CD14-positive monocyte (primary cell): ENCODE measurements at regions not wholly inside any gene's neighbourhood (a gene's known extent, or its start where the extent isn't known, plus 50 kb on each side); places are given as distances from the start of the nearest gene placed in this dataset.

ENCODE experiments used
- DNase-seq, 3 donors: peaks; one replicate each; pipeline ENCODE4 v3.0.0-alpha.2; 2011 to 2022
- H2AFZ ChIP-seq: 2 replicates; pipeline ENCODE4 v1.6.0; 2012; ENCODE audit warnings: mild to moderate bottlenecking, low read depth, low read length, inconsistent platforms; ENCODE audit not compliant: insufficient read depth, poor library complexity, severe bottlenecking
- H3K27ac ChIP-seq, 2 donors: 1 replicate in 1 of 2; 2 replicates in 1 of 2; pipeline ENCODE4 v1.5.1; 2012 to 2013; ENCODE audit warnings: low read length in 2 of 2, control low read depth in 1 of 2, inconsistent platforms in 1 of 2, low read depth in 1 of 2, mild to moderate bottlenecking in 1 of 2
- H3K27me3 ChIP-seq, 2 donors: one replicate each; pipeline versions ENCODE4 v1.6.0 to v1.6.1; 2011 to 2013; ENCODE audit warnings: low read length in 2 of 2; ENCODE audit not compliant: control insufficient read depth in 2 of 2, insufficient read depth in 2 of 2
- H3K36me3 ChIP-seq, 2 donors: replicated peaks in 1 of 2; 1 replicate in 1 of 2; 2 replicates in 1 of 2; pipeline versions ENCODE4 v1.5.1 to v1.6.1; 2012 to 2013; ENCODE audit warnings: low read length in 2 of 2, control low read depth in 1 of 2, inconsistent platforms in 1 of 2, mild to moderate bottlenecking in 1 of 2; ENCODE audit not compliant: insufficient read depth in 2 of 2, control insufficient read depth in 1 of 2
- H3K4me1 ChIP-seq, 2 donors: 1 replicate in 1 of 2; 2 replicates in 1 of 2; pipeline versions ENCODE4 v1.5.1 to v1.6.1; 2012 to 2013; ENCODE audit warnings: low read length in 2 of 2, control low read depth in 1 of 2, inconsistent platforms in 1 of 2, mild to moderate bottlenecking in 1 of 2, moderate library complexity in 1 of 2; ENCODE audit not compliant: insufficient read depth in 2 of 2, control insufficient read depth in 1 of 2
- H3K4me2 ChIP-seq: replicated peaks from 2 replicates; pipeline ENCODE3; 2012; ENCODE audit warnings: low read length, moderate library complexity, mild to moderate bottlenecking; ENCODE audit not compliant: poor library complexity, severe bottlenecking; ENCODE audit errors: extremely low read depth
- H3K4me3 ChIP-seq, 3 experiments: fragments of 200-600 bp in 1 of 3; sonication (generic) in 1 of 3; replicated peaks in 1 of 3; 1 replicate in 2 of 3; 2 replicates in 1 of 3; pipeline ENCODE4 v1.5.1; 2011 to 2013; ENCODE audit warnings: low read length in 3 of 3, mild to moderate bottlenecking in 3 of 3, control low read depth in 2 of 3, low read depth in 2 of 3, inconsistent platforms in 1 of 3, moderate library complexity in 1 of 3
- H3K79me2 ChIP-seq: 2 replicates; pipeline ENCODE4 v1.6.0; 2012; ENCODE audit warnings: mild to moderate bottlenecking, control low read depth, inconsistent platforms, low read length, moderate library complexity; ENCODE audit not compliant: insufficient read depth
- H3K9ac ChIP-seq: 2 replicates; pipeline ENCODE4 v1.6.0; 2017; ENCODE audit warnings: low read length, mild to moderate bottlenecking; ENCODE audit not compliant: insufficient read depth, poor library complexity, severe bottlenecking
- H3K9me3 ChIP-seq, 2 donors: replicated peaks in 1 of 2; 1 replicate in 1 of 2; 2 replicates in 1 of 2; pipeline versions ENCODE4 v1.5.1 to v1.6.1; 2012 to 2013; ENCODE audit warnings: low read length in 2 of 2, control low read depth in 1 of 2; ENCODE audit not compliant: control insufficient read depth in 1 of 2, insufficient read depth in 1 of 2
- H4K20me1 ChIP-seq: 2 replicates; pipeline ENCODE4 v1.6.0; 2012; ENCODE audit warnings: mild to moderate bottlenecking, low read length, control low read depth, moderate library complexity; ENCODE audit not compliant: insufficient read depth
- H3K27ac Mint-ChIP-seq, 7 donors: one replicate each; pipeline ENCODE4 v1.8.0; 2020; ENCODE audit warnings: mild to moderate bottlenecking in 7 of 7, mixed read lengths in 7 of 7, moderate library complexity in 6 of 7, inconsistent platforms in 2 of 7
- H3K27me3 Mint-ChIP-seq, 3 donors: one replicate each; pipeline ENCODE4 v1.8.0; 2021 to 2022; ENCODE audit warnings: low read depth in 3 of 3, mild to moderate bottlenecking in 3 of 3, mixed read lengths in 3 of 3, moderate library complexity in 3 of 3, inconsistent platforms in 1 of 3
- H3K36me3 Mint-ChIP-seq, 2 donors: one replicate each; pipeline ENCODE4 v1.8.0; 2020; ENCODE audit warnings: mixed read lengths in 2 of 2, inconsistent platforms in 1 of 2, mild to moderate bottlenecking in 1 of 2
- H3K4me1 Mint-ChIP-seq: one replicate; pipeline ENCODE4 v1.8.0; 2020; ENCODE audit warnings: mild to moderate bottlenecking, mixed read lengths
- H3K4me3 Mint-ChIP-seq, 2 donors: one replicate each; pipeline ENCODE4 v1.8.0; 2020; ENCODE audit warnings: mild to moderate bottlenecking in 2 of 2, mixed read lengths in 2 of 2, moderate library complexity in 1 of 2
- H3K9me3 Mint-ChIP-seq, 7 donors: one replicate each; pipeline ENCODE4 v1.8.0; 2020 to 2022; ENCODE audit warnings: mixed read lengths in 7 of 7, mild to moderate bottlenecking in 6 of 7, moderate library complexity in 6 of 7, inconsistent platforms in 2 of 7
- WGBS: methylation state at CpG from one replicate; pipeline ENCODE4 v1.1.5; 2013; ENCODE audit warnings: missing lambda C conversion rate; ENCODE audit not compliant: insufficient coverage; 5-methylcytosine and 5-hydroxymethylcytosine counted together
- intact Hi-C, 2 donors: fragments of 100-400 bp; cut with micrococcal nuclease; formaldehyde crosslinking; loops; one replicate each; pipeline versions ENCODE4 v1.15.0 to v1.15.1; 2023
- TF ChIP-seq, protein P1 (sequence below): fragments of 200-600 bp; IDR thresholded peaks from one replicate; pipeline ENCODE4 v1.8.0; 2022; ENCODE audit warnings: antibody characterized with exemption, mild to moderate bottlenecking

DNA sequence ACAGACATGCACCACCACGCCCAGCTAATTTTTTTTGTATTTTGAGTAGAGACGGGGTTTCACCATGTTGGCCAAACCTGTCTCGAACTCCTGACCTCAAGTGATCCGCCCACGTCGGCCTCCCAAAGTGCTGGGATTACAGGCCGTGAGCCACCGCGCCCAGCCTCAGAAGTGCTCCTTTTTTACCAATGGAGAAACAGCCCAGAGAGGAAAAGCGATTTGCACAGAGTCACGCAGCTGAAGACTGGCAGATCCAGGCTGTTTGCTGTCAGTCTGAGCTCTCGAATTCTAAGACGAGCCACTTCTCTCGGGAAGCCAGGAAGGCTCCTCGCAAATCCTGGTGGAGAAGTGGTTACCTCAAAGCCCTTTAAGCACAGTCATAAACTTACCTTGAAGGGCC is 57.4 kb upstream of the SDK1 start:
- no peak overlapping the region for H3K4me3 Mint-ChIP-seq
- intact Hi-C loops: no loop called here
- Histone ChIP-seq H4K20me1 (no peaks in the 10 kb centered on the region), H3K36me3 (no peaks in the 10 kb centered on the region), H3K4me1 (no peaks in the 10 kb centered on the region), H2AFZ (no peak overlapping the region), H3K27me3 (no peaks in the 10 kb centered on the region), H3K79me2 (no peaks in the 10 kb centered on the region), H3K9ac (no peak overlapping the region), H3K4me2 (no peak overlapping the region), H3K9me3 (peaks cover 0 to 5% of the 10 kb centered on the region in 2 donors), H3K27ac (no peak overlapping the region), H3K4me3 (no peak overlapping the region)
- peaks cover 0 to 7% (median 4%) of the 10 kb centered on the region in 7 donors for H3K9me3 Mint-ChIP-seq
- 98% methylated on average over 7 of the region's 15 CpGs for WGBS
- no peak for DNase-seq
- H3K27me3 Mint-ChIP-seq: peaks cover 0 to 6% (median 4%) of the 10 kb centered on the region in 3 donors
- H3K36me3 Mint-ChIP-seq: no peaks in the 10 kb centered on the region
- H3K4me1 Mint-ChIP-seq: no peaks in the 10 kb centered on the region
- TF ChIP-seq, protein P1, sequence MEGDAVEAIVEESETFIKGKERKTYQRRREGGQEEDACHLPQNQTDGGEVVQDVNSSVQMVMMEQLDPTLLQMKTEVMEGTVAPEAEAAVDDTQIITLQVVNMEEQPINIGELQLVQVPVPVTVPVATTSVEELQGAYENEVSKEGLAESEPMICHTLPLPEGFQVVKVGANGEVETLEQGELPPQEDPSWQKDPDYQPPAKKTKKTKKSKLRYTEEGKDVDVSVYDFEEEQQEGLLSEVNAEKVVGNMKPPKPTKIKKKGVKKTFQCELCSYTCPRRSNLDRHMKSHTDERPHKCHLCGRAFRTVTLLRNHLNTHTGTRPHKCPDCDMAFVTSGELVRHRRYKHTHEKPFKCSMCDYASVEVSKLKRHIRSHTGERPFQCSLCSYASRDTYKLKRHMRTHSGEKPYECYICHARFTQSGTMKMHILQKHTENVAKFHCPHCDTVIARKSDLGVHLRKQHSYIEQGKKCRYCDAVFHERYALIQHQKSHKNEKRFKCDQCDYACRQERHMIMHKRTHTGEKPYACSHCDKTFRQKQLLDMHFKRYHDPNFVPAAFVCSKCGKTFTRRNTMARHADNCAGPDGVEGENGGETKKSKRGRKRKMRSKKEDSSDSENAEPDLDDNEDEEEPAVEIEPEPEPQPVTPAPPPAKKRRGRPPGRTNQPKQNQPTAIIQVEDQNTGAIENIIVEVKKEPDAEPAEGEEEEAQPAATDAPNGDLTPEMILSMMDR: no peak
- H3K27ac Mint-ChIP-seq: no peak overlapping the region

DNA sequence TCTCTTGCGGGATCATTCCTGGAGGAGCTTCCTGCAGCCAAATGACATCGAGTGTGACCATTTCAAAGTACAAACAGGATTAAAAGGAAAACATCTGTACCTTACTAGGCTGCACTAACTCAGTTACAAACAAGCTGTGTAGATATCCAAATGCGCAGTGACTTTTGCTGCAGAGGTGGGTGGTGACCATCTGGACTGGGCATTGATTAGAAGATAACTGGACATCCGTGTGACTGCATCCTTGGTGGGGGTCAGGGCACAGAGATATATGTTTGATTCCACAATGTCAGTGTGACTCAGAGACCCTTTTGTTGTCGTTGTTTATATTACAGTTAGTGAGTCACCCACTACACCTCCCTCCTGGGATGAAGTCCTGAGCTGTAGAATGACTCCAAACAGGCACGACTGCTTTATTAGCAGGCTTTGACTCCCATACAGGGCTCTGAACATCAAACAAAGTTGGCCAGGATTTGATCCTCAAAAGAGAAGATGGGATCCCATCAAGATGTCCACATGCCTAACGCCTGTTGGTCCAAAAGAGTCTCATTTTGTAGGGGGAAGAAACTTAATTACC is 56.7 kb upstream of the SDK1 start:
- no peak overlapping the region for H3K27ac Mint-ChIP-seq
- H3K79me2 ChIP-seq: no peaks in the 10 kb centered on the region
- H4K20me1 ChIP-seq: no peaks in the 10 kb centered on the region
- peaks cover 0 to 5% of the 10 kb centered on the region in 2 donors for H3K9me3 ChIP-seq
- no peak overlapping the region for H3K9ac ChIP-seq
- no peak overlapping the region for H3K4me2 ChIP-seq
- intact Hi-C loops: no loop called here
- 87% methylated on average over 3 of the region's 7 CpGs for WGBS
- H3K9me3 Mint-ChIP-seq: peaks cover 0 to 7% (median 4%) of the 10 kb centered on the region in 7 donors
- no peak overlapping the region for H3K4me3 ChIP-seq
- no peak overlapping the region for H3K27ac ChIP-seq
- no peaks in the 10 kb centered on the region for H3K4me1 Mint-ChIP-seq
- H3K27me3 Mint-ChIP-seq: peaks cover 0 to 6% (median 4%) of the 10 kb centered on the region in 3 donors
- DNase-seq: no peak
- H3K4me1 ChIP-seq: no peaks in the 10 kb centered on the region
- H2AFZ ChIP-seq: no peak overlapping the region
- no peaks in the 10 kb centered on the region for H3K36me3 ChIP-seq
- TF ChIP-seq, protein P1: no peak
- H3K36me3 Mint-ChIP-seq: no peaks in the 10 kb centered on the region
- no peak overlapping the region for H3K4me3 Mint-ChIP-seq
- H3K27me3 ChIP-seq: no peaks in the 10 kb centered on the region
